GM21825 (cell line): ENCODE measurements at regions not wholly inside any gene's neighbourhood (a gene's known extent, or its start where the extent isn't known, plus 50 kb on each side); places are given as distances from the start of the nearest gene placed in this dataset.
A peak's percentile ranks its signal among the peaks of the same experiment; 100 is the strongest.

Experiments
- ATAC-seq: cut with Tn5 transposase; IDR thresholded peaks from one replicate; pipeline ENCODE4 v1.9.1; 2021; ENCODE audit warnings: mild to moderate bottlenecking, moderate library complexity; ENCODE audit not compliant: unreplicated experiment

GRCh38 chr13:80284290-80284689 lies 56.6 kb downstream of the SPRY2 start:
- no peak for ATAC-seq

GRCh38 chr13:80278706-80279105 lies 62.2 kb downstream of the SPRY2 start:
- no peak for ATAC-seq

GRCh38 chr13:80276371-80277289 lies 64.3 kb downstream of the SPRY2 start:
- no peak for ATAC-seq

GRCh38 chr13:80274643-80275042 lies 66.3 kb downstream of the SPRY2 start:
- no peak for ATAC-seq

GRCh38 chr13:80273718-80274117 lies 67.2 kb downstream of the SPRY2 start:
- no peak for ATAC-seq

GRCh38 chr13:80265348-80265747 lies 75.6 kb downstream of the SPRY2 start:
- ATAC-seq, result no peak

- ATAC-seq, result no peak
Observed at GRCh38 chr13:80263745-80264513, 77.0 kb downstream of the SPRY2 start.

GRCh38 chr13:80262051-80262695 lies 78.8 kb downstream of the SPRY2 start:
- ATAC-seq, result no peak

GRCh38 chr13:80259159-80259558 lies 81.8 kb downstream of the SPRY2 start:
- peak; percentile 62 for ATAC-seq

- no peak for ATAC-seq
Observed at GRCh38 chr13:80256352-80256932, 84.5 kb downstream of the SPRY2 start.

GRCh38 chr13:80255946-80256345 lies 85.0 kb downstream of the SPRY2 start:
- ATAC-seq, result no peak

GRCh38 chr13:80251403-80251802 lies 89.5 kb downstream of the SPRY2 start:
- no peak for ATAC-seq

- ATAC-seq, result no peak
Observed at GRCh38 chr13:80250213-80250810, 90.6 kb downstream of the SPRY2 start.

GRCh38 chr13:80249516-80250212 lies 91.3 kb downstream of the SPRY2 start:
- no peak for ATAC-seq

- ATAC-seq, result no peak
Observed at GRCh38 chr13:80245162-80245733, 95.7 kb downstream of the SPRY2 start.

- no peak for ATAC-seq
Observed at GRCh38 chr13:80244574-80244973, 96.4 kb downstream of the SPRY2 start.

- no peak for ATAC-seq
Observed at GRCh38 chr13:80242728-80243427, 98.0 kb downstream of the SPRY2 start.

- ATAC-seq, result no peak
Observed at GRCh38 chr13:80239571-80240255, 101.2 kb downstream of the SPRY2 start.

GRCh38 chr13:80239116-80239515 lies 101.8 kb downstream of the SPRY2 start:
- no peak for ATAC-seq
